KG1 (cell line): ENCODE measurements at regions not wholly inside any gene's neighbourhood (a gene's known extent, or its start where the extent isn't known, plus 50 kb on each side); places are given as distances from the start of the nearest gene placed in this dataset.

ENCODE experiments used
- DNase-seq: peaks from one replicate; lab custom pipeline; 2025; lab: John Stamatoyannopoulos, UW

DNA sequence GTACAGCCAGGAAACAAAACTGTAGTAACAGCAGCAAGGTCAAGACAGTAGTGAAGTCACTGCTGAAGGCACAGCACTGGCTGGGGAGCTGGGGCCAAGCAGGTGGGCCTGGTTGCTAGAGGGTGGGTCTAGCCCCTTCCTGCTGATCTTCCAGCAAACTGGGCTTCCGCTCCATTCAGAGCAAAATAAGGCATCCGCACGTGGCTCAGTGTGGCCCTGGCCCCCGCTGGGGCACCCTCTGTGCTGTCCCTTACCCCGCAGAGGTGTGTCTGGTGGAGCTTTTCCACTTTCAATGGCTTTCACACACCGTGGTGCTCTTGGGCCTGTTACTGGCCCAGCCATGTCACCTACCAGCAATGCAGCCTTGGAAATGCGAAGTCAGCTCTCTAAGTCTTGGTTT lies 162.4 kb upstream of the B3GAT1 start:
- DNase-seq: no peak

GRCh38 chr11:134573857-134574256 lies 161.8 kb upstream of the B3GAT1 start:
- no peak for DNase-seq

GRCh38 chr11:134572741-134573675 lies 161.0 kb upstream of the B3GAT1 start:
- no peak for DNase-seq

DNA sequence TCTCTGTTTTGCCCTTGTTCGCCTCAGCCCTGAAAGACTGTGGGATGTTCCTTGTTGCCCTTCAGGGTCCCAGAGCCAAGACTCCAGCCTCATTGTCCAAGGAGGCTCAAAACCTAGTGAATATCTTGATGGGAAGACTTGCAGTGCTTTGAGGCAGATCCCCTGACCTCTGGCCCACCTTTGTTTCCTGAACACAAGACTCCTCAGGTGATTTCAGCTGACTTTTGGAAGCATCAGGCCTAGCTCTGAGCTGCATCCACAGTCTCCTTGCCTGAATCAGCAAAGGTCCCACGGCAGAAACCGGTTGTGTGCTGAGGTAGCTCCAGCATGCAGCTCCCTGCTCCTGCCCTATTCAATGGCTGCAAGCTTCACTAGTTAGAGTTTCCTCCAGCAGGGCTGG lies 159.3 kb upstream of the B3GAT1 start:
- no peak for DNase-seq

- no peak for DNase-seq
These were observed 157.2 kb upstream of the B3GAT1 start for GRCh38 chr11:134569195-134569594.

DNA sequence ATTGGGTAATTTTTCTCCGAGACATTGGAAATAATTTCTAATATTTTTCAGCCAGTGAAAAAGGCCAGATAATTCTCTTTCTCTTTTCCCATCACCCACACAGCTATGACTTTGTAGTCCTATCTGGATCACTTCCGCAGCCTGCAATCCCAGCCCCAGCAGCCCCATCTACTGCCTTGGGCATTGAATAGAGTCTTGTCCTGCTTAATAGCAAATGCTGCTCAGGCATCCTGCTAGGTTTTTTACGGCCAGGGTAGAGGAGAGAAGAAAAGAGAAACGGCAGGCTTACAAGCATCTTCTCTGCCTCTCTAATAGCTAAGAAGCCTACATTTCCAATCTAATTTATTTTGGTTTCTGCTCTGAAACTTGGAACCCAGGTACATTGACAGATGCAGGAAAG lies 154.3 kb upstream of the B3GAT1 start:
- no peak for DNase-seq

DNA sequence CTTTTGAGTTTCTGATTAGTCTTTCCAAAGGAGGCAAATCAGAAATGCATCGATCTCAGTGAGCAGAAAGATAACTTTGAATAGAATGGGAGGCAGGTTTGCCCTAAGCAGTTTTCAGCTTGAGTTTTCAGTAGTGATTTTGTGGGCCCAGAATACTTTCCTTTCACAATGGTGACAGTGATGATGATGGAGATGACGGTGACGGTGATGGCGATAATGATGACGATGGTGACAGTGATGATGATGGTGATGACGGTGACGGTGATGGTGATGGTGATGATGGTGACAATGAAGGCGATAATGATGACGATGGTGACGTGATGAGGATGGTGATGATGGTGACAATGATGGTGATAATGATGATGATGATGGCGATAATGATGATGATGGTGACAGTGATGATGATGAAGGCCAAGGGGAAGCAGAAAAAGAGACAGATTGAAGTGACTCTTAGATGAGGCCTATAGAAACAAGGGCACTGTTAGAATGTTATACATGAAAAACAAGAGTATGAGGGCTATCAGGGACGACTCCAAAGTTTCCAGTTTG lies 153.4 kb upstream of the B3GAT1 start:
- no peak for DNase-seq

DNA sequence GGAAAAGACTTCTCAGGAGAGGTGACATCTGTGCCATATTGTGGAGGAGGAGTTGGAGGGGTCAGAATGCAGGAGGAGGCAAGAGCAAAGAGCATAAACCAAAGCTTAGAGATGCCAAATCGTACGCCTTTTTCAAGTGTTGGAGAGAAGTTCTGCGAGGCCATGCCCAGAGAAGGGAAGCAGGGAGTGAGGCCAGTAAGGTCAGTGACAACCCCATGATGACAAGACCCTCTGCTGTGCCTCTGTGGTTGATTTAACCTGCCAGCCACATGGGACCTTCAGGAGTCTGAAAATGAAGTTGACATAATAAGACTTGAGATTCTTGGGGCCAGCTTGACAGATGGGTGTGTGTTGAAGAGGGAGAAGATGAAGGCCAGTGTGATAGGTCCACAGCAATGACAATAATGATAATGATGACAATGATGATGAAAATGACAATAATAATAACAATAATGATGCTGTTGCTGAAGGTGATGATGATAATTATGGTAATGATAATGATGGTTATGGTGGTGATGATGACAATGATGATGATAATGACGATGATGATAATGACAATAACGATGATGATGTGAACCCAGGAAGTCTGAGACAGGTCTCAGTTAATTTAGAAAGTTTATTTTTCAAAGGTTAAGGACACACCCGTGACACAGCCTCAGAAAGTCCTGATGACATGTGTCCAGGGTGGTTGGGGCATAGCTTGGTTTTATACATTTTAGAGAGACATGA lies 152.6 kb upstream of the B3GAT1 start:
- no peak for DNase-seq

- no peak for DNase-seq
These were observed 151.0 kb upstream of the B3GAT1 start for GRCh38 chr11:134562941-134563471.

- DNase-seq: no peak
These were observed 150.2 kb upstream of the B3GAT1 start for GRCh38 chr11:134562196-134562595.

DNA sequence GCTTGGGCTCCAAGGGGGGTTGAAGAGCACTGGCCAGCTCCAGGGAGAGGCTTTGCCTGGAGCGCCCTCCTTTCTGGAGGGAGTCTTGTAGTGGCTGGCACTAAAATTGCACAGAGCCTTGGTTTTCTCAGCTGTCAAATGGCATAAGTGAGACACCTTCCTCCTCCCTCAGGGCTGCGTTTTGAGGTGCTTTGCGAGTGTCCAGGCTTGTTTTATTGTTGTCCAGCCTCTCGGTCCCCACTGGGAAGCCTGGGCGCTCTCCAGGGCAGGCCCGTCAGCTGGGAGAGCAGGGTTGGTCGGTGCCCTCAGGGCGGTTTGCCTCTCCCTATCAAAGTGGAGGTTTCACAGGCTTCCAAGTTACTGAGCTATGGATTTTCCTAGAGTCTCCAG lies 149.3 kb upstream of the B3GAT1 start:
- DNase-seq: no peak

- no peak for DNase-seq
These were observed 148.7 kb upstream of the B3GAT1 start for GRCh38 chr11:134560566-134561330.

GRCh38 chr11:134560066-134560465 lies 148.0 kb upstream of the B3GAT1 start:
- no peak for DNase-seq

GRCh38 chr11:134559602-134559962 lies 147.5 kb upstream of the B3GAT1 start:
- no peak for DNase-seq

DNA sequence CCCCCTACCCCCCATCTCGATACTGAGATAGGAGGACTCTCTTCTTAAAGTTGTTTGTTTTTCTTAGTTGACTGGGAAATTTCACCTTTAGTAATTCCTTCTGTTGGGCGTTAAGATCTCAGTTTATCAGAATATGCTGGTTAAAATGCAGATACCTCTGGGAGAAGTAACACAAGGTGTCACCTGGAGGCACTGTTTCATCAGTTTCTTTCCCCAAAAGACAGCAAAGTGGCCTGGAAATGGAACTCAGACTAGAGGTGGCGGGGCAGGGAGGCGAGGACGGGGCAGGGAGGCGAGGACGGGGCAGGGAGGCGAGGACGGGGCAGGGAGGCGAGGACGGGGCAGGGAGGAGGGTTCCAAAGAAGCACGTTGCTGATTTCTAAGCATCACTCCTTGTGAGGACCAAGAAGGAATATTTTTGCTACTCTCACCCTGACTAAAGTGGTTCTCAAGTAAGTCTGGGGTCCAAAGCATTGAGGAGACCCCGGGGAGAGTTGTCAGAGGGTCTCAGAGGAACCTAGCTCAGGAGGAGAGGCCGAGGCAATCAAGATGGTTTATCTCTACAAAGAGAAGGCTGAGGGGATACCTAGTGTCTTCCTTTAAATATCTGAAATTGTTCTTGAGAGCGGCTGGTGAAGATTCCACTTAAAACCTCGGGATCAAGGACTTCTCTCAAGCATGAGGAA lies 147.0 kb upstream of the B3GAT1 start:
- no peak for DNase-seq

DNA sequence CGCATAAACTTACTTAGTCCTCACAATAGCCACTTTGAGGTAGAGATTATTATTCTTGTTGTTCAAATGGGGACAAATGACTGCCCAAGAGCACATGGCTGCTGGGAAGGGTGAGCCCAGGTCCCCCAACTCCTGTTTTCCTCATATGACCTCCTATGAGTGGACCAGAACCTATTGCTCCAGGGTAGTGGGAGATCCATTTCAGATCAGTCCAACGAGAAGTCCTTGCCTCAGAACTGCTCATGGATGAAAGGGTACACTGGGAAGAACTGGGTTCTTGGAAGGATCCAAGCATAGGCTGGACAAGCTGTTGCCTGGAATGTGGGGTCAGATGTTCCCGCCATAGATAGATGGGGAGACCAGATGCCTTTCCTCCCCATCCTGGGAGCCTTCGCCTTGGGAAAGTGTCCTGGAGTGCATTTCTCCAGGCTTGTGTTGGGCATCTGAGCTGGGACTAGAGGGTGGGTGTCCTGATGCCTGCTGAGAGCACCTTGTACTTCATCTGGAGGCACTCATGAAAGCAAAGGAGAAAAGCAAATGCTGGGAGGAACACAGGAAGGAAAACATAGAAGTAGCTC lies 146.3 kb upstream of the B3GAT1 start:
- DNase-seq: no peak

- DNase-seq: no peak
These were observed 145.7 kb upstream of the B3GAT1 start for GRCh38 chr11:134557571-134558257.

DNA sequence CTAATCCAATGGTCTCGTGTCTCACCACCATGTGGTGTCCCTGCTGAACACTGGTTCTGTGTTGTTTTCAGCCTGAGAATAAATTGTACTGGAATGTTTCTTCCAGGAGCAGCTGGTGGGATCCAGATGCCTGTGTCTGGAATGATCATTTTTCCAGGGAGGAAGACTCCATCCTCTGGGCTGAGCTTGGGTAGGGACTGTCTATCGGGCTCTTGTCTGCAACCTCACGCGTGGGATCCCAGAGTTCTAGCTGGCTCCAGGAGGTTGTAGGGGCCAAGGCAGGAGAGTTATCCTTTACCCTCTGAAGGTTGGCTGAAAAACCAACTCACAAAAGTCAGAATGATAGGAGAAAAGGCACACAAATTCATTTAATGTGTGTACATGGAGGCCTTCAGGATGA lies 144.1 kb upstream of the B3GAT1 start:
- no peak for DNase-seq

GRCh38 chr11:134555510-134555909 lies 143.5 kb upstream of the B3GAT1 start:
- DNase-seq: no peak

GRCh38 chr11:134554861-134555260 lies 142.8 kb upstream of the B3GAT1 start:
- no peak for DNase-seq

DNA sequence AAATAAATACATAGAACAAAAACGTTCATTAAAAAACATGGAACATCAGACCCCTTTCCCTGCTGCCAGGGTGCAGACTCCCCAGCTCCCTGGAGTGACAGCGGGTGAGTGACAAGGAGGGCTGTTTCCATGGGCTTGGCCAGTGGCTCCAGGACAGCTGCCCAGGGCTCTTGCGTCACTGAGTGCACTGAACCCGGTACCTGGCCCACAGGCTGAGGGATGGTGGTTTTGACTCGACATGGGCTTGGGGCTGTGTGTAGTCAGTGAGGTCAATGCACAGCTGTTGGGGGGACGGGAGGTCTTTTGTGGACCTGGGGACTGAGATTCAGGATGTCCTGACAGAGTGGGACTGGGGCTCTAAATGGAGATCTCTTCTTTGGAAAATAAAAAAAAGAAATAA lies 142.1 kb upstream of the B3GAT1 start:
- no peak for DNase-seq
